NCI-H2196 treated with DMSO at 0.1 percent for 48 hours (cell line): ENCODE measurements at regions not wholly inside any gene's neighbourhood (a gene's known extent, or its start where the extent isn't known, plus 50 kb on each side); places are given as distances from the start of the nearest gene placed in this dataset.

Experiments
- DNase-seq: peaks from one replicate; lab custom pipeline; 2025; ENCODE audit not compliant: unreplicated experiment; lab: John Stamatoyannopoulos, UW

GRCh38 chr14:34250959-34251358, 211.1 kb downstream of the SPTSSA start:
- no peak for DNase-seq

- DNase-seq = no peak
Observed at GRCh38 chr14:34247605-34248004, 214.4 kb downstream of the SPTSSA start.

DNA sequence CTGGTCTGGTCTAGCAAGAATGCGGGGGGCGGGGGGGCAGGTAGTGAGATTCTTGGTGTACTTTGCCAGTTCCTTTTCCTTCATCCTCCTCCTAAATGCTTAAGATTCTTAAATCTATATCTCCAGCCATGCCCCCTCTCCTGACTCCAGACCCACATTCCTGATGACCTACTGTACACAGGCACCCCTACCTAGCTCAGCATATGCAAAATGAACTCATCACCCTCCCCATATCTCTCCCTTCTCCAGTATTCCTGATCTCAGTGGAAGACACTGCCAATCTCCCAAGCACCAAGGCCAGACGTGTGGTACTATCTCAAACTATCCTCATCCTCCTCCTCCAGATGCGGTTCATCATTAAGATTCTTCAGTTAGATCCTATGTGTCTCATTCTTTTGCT, 215.8 kb downstream of the SPTSSA start:
- no peak for DNase-seq

- no peak for DNase-seq
Observed at GRCh38 chr14:34243401-34243800, 218.6 kb downstream of the SPTSSA start.

GRCh38 chr14:34243001-34243400, 219.0 kb downstream of the SPTSSA start:
- DNase-seq = no peak

GRCh38 chr14:34241185-34241711, 220.8 kb downstream of the SPTSSA start:
- no peak for DNase-seq

DNA sequence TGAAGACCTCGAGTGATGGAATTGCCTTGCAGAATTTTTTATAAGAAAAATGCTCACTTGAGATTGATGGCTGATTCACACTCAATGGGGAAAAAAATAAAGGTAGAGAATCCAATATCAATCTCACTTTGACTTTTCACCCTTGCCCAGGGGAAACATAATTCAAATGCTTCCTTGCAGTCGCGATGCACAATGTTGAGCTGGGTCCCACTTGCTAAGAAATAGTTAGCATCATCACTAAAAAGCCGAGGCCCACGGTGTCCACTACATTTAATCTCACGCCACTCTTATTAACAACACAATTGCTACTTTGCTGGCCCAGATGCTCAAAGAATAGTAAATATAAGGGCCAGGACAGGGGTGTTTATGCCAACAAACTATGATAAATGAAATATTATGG, 223.4 kb downstream of the SPTSSA start:
- DNase-seq = no peak

DNA sequence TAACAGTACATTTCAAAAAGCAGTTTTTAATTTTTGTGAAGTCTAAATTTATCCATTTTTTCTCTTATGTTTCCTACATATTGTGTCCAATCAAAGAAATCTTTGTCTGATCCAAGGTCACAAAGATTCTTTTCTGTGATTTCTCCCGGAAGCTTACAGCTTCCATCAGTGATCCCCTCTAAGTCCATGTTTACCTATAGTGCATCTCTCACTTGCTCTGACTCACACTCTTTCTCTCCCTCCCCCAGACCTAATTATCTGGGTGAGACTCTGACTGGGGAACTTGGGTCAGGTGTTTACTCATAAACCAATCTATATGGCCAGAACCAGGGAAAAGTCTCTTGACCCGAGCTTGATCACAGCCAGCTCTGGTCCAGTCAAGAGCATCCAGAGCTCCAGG, 224.4 kb downstream of the SPTSSA start:
- DNase-seq = no peak

GRCh38 chr14:34237081-34237480, 225.0 kb downstream of the SPTSSA start:
- no peak for DNase-seq

DNA sequence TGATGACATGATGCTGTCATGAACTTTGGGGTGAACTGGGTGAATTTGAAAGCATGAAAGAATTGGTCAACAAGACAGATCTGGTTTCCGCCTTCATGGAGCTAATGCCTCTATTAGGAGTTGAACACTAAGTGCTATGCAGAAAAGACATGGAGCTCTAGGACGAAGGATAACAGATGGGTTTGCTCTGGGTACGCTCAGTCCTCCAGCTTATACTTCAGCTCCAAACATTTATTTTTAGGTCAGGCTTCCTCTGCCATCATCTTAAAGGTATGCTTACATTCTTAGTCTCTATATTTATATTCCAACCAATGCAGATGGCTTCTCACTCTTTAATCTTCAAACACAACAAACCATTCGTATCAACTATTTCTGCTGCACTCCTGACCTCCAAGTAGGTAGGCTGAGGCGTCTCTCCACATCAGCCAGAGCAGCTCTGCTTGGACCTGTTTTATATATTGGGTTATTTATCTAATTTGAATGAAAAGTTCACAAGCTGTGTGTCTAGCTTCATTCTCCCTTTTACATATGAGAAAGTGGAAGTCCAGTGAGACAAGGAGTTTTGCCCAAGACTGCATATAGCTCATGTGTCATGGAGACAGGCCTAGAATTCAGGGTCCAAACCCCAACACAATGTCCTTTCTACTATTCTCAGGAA, 226.3 kb downstream of the SPTSSA start:
- DNase-seq = no peak

- no peak for DNase-seq
Observed at GRCh38 chr14:34234258-34234657, 227.8 kb downstream of the SPTSSA start.

DNA sequence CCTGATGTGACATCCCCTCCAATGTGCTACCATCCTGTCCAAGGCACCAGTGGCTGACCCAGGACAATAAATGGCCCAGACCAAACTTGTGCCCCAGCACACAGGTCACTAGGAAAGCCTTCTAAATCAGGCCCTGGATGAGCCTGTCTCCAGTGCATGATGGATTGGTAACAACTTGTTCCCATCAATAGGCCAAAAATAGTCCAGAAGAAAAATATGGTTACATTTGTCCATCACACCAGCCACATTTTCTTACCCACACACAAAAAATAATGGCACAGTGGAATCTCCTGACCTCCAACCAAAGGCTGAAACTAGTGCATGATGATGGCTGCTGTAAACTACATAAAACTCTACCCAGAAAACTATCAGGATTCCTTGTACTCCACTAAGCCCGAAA, 228.4 kb downstream of the SPTSSA start:
- DNase-seq = no peak

- DNase-seq = no peak
Observed at GRCh38 chr14:34232790-34233189, 229.2 kb downstream of the SPTSSA start.

DNA sequence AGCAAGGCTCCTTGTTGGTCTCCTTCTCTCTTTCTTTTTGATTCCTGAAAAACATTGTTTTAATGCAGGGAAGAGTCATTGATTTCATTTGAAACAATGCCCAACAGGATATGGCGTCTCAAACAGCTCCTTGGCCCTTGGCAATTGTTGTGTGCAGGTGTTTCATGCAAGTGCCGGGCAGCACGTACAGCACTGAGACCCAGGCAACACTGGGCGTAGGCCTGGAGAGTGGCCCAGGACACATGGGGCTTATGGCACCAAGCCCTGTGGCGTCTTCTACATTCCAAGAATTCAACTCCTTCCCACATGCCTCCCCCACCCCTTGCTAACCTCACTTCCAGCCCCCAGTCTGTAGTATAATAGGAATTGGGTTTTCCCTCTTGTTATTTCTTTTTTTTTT, 230.4 kb downstream of the SPTSSA start:
- no peak for DNase-seq

DNA sequence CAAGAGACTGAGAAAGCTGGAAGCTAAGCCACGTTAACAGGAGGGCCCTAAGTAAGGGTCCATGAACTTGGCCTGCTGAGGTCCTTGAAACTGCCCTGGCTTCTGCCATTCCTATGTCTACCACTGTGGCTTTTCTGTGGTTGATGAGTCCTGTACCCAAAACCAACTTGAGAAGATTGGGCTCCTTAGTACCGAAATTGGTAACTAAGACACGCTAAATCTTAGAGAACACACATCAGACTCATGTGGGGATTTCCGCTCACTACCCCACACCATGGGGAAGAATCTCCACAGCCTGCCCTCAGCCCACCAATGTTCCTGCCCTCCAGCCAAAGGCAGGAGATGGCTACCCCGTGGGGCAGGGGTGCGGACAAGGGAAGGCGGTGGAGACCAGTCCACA, 232.9 kb downstream of the SPTSSA start:
- no peak for DNase-seq

- no peak for DNase-seq
Observed at GRCh38 chr14:34228650-34228976, 233.4 kb downstream of the SPTSSA start.

GRCh38 chr14:34227834-34228649, 234.0 kb downstream of the SPTSSA start:
- peak; percentile 63 for DNase-seq

DNA sequence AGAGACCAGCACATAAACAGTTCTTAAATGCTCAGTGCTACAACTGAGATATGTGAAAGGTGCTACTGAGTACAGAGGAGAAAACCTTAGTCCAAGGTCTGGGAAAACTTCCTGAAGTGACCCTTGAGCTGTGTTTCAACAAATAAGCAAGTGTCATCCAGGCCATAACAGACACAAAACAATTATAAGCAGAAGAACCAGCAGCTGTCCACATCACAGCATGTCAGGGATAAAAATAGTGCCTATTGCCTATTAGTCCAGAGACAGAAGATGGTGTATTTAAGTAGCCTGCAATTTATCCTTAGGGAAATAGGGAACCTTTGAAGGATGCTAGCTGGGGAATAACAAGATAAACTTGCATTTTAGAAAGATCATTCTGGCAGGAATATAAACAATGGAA, 237.8 kb downstream of the SPTSSA start:
- no peak for DNase-seq

DNA sequence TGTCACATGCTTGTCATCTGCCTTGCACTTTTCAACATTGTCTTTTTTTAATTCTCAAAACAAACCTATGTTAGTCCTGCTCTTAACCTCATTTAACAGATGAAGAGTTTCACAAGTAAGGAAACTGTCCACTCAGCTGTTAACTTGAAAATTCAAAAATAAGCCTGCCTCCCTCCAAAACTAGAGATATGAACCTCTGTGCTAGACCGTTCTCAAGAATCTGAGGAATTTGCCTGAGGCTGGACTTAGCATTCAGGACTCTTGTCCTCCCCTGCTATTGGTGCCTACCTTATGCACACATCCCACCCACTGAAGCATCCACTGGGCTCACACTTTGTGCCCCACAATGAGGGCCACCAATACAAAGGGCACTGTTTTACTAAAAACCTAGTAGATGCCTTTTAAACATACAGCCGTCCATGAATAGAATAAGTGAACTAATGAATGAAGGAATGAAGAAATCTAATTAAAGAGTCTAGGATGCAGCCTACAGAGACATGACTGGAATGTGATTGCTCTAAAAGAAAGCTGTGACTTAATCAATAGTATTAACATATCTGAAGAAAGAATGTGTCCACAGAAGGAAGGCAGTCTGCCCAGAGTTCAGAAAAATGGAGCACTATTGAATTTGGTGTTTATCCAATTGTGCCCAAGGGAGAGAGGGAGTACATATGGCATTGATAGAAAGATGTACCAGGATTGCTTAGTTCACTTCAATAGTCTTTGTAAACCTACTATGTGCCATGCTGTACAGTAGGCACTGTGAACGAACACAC, 238.5 kb downstream of the SPTSSA start:
- DNase-seq = no peak

DNA sequence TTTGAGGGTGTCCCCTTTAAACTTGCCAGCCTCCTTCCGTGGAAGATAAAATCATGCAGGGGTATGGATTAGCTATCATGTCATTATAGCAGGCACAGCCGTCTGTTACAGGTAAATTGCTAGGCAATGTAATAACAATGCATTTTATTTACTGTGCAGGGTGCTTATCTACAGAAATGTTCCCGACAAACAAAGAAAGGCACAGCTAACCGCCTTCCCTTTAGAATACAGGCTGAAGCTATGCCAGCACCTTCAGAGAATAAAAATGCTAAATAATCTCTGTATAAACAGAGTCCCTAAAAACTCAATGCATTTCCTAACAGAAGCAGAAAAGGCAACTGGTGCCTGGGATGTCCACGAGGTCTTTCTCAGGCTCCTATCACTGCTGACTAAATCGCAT, 239.2 kb downstream of the SPTSSA start:
- no peak for DNase-seq

DNA sequence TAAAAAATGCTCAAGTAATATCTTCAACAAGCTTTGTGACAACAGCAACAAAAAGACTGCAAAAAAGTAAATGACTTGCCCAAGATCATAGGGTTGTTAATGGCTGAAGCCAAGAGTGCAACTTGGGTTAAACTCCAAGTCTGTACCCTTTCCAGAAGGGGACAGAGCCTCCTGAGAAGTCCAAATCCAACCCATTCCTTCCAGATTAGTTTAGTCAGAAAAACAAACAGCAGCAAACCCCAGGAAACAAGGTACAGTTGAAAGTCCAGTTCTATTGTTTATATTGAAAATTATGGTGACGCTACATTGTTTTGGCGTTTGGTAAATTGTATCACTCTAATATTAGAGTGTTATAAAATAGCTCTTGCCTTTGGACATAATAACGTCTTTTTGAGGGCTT, 239.9 kb downstream of the SPTSSA start:
- DNase-seq = no peak

GRCh38 chr14:34220921-34221320, 241.1 kb downstream of the SPTSSA start:
- DNase-seq = no peak
